ENCODE measurements at regions not wholly inside any gene's neighbourhood (a gene's known extent, or its start where the extent isn't known, plus 50 kb on each side); places are given as distances from the start of the nearest gene placed in this dataset.

- intact Hi-C loops (cut with micrococcal nuclease) (no loop called here), in situ Hi-C loops (cut with MboI) (no loop called here)
- TF ChIP-seq THRAP3 (IDR thresholded peaks at IDR 0.05; ENCODE audit: borderline replicate concordance) (no peak), TSHZ1 (CRISPR knock-in tag; IDR thresholded peaks at IDR 0.05) (no peak), PHB (CRISPR knock-in tag; IDR thresholded peaks at IDR 0.05) (no peak), ZFP30 (CRISPR knock-in tag; IDR thresholded peaks at IDR 0.05; ENCODE audit: borderline replicate concordance) (no peak), TEAD1 (CRISPR knock-in tag; IDR thresholded peaks at IDR 0.05) (no peak), ELK3 (CRISPR knock-in tag; IDR thresholded peaks at IDR 0.05) (no peak), UBTF (IDR thresholded peaks at IDR 0.05; ENCODE audit: borderline replicate concordance in 1 of 2, low read depth in 2 of 2, low read length in 2 of 2) (no peak)
- H4K20me1 ChIP-seq (replicated peaks; ENCODE audit: control insufficient read depth, insufficient read depth, low read length) = 0 out of 2 replicates have a peak, but pooled peaks cover 2% of the 10 kb centered on the region
- H3K9me1 ChIP-seq (ENCODE audit: control insufficient read depth, insufficient read depth, low read length) = no peaks in the 10 kb centered on the region
- no peaks in the 10 kb centered on the region for H3K36me3 ChIP-seq (ENCODE audit: control insufficient read depth, insufficient read depth, low read length)
- H3K27me3 ChIP-seq (ENCODE audit: control insufficient read depth in 2 of 2, insufficient read depth in 2 of 2, low read length in 2 of 2) = peaks cover 32 to 83% of the 10 kb centered on the region in 2 experiments
- no peak overlapping the region for H2AFZ ChIP-seq (ENCODE audit: low read depth, low read length)
- H3K4me3 ChIP-seq = no peak overlapping the region
- H3K4me1 ChIP-seq (replicated peaks in 1 of 2; ENCODE audit: control insufficient read depth in 2 of 2, insufficient read depth in 2 of 2, low read length in 2 of 2) = no peaks in the 10 kb centered on the region; a peak in 1 of 5 replicates
- FAIRE-seq (no peak), ATAC-seq (no peak), DNase-seq (ENCODE audit: extremely low read depth in 1 of 4, low spot score in 3 of 4) (no peak)
- H3K9me3 ChIP-seq (replicated peaks; ENCODE audit: control insufficient read depth, insufficient read depth, low read depth, low read length) = no peaks in the 10 kb centered on the region
- BruUV-seq (replicated peaks) = no TSS peak
- no peaks in the 10 kb centered on the region for H3K79me2 ChIP-seq (ENCODE audit: control insufficient read depth, insufficient read depth, low read length)
- H3K4me2 ChIP-seq (ENCODE audit: insufficient read depth, low read length) = no peak overlapping the region
- ChIA-PET CTCF (ENCODE audit: low intra/inter-chr PET ratio) (no interaction called here), POLR2A (no interaction called here)
- H3K27ac ChIP-seq (ENCODE audit: extremely low read depth, low read depth, low read length) = no peak overlapping the region
- 0% methylated on average over 19 of the region's 19 CpGs for WGBS (ENCODE audit: insufficient coverage, low coverage, missing lambda C conversion rate)
- H3K9ac ChIP-seq (ENCODE audit: insufficient read depth in 1 of 2, low read depth in 2 of 2, low read length in 2 of 2) = no peak overlapping the region
Measured at GRCh38 chr6:167495506-167496401, 170.9 kb downstream of the TTLL2 start.
